ENCODE measurements at regions not wholly inside any gene's neighbourhood (a gene's known extent, or its start where the extent isn't known, plus 50 kb on each side); places are given as distances from the start of the nearest gene placed in this dataset.
"Not testable (repeated sequence)": the region's sequence is repeated elsewhere in the genome, so short reads cannot be mapped to it uniquely, and the experiment has no call there.

DNA sequence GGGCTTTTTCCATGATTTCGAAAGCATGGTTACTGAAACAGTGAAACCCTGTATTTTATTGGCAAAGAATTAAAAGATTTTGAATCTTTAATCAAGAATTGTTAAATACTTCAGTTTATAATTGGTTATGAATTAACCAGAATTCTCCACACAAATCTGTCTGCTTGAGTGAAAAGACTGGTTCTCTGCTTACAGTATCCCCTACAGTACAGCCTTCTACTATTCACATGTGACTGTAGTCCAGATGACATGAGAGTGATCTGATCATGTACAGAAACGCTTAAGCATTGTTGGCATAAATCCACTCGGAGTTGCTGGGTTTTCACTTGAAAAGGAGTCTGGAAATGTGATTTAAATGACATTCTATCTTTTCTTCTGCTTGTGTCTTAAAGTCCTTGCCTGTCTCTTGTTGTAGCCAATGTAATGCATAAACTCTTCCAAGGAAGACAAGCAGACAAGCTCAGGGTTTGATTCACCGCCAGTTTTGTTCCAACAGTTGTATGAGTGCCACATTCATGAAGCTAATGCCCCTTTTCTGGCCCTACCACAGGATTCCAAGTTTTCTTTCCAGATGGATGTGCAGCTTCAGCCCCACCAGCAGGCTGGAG, 222.0 kb upstream of the LRIG3 start:
- Histone ChIP-seq H3K4me1 (ENCODE audit: insufficient read depth, low read length) (no peaks in the 10 kb centered on the region), H3K4me3 (ENCODE audit: low read length) (no peak overlapping the region), H3K27me3 (ENCODE audit: insufficient read depth, low read length) (no peaks in the 10 kb centered on the region), H3K9me3 (ENCODE audit: low read depth, low read length) (no peaks in the 10 kb centered on the region)

DNA sequence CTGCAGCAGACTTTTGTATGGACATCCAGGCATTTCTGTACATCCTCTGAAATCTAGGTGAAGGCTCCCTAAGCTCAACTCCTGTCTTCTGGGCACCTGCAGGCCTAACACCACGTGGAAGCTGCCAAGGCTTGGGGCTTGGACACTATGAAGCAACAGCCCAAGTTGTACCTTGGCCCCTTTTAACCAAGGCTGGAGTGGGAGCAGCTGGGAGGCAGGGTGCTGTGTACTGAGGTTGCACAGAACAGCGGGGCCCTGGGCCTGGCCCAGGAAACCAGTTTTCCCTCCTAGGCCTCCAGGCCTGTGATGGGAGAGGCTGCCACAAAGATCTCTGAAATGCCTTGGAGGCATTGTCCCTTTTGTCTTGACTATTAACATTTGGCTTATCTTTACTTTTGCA, 214.4 kb upstream of the LRIG3 start:
- H3K4me1 ChIP-seq (ENCODE audit: insufficient read depth, low read length): no peaks in the 10 kb centered on the region
- H3K4me3 ChIP-seq (ENCODE audit: low read length): no peak overlapping the region
- no peaks in the 10 kb centered on the region for H3K27me3 ChIP-seq (ENCODE audit: insufficient read depth, low read length)
- no peaks in the 10 kb centered on the region for H3K9me3 ChIP-seq (ENCODE audit: low read depth, low read length)

DNA sequence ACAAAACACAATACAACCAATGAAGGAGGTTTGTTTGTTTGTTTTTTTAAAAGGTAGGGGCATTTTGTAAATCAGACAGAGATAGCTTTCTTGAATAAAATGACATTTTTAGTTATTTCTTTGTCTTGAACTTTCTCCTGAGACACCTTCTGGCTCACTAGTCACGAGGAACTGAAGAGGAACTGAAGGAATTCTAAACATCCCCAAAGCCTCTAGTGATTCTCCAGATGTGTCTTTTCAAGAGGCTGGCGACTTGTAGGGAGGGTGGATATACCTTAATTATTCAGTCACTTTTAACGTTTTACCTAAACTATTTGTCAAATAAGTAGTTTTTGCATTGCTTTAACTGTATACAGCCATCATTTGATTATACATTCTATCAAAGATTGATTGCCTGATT, 211.2 kb upstream of the LRIG3 start:
- no peaks in the 10 kb centered on the region for H3K27me3 ChIP-seq (ENCODE audit: insufficient read depth, low read length)
- H3K4me1 ChIP-seq (ENCODE audit: insufficient read depth, low read length): no peaks in the 10 kb centered on the region
- H3K9me3 ChIP-seq (ENCODE audit: low read depth, low read length): no peaks in the 10 kb centered on the region
- no peak overlapping the region for H3K4me3 ChIP-seq (ENCODE audit: low read length)

DNA sequence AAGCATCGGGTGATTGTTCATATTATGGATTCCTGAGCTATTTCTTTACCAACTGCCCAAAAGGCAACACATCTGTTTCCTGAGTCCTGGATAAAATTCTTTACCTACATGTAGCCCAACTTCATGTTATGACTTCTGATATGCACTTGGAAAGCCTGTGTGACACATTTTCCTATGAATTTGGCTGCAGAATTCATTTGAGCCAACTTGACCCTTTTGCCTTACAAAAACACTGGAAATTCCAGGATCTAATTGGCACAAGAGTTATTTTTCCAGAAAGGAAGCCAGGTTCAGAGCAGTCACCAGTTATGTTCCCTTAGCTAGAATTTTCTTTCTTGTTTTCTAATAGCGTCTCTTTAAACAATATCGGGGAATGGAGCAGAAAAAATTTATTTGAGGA, 202.5 kb upstream of the LRIG3 start:
- Histone ChIP-seq H3K27me3 (ENCODE audit: insufficient read depth, low read length) (no peaks in the 10 kb centered on the region), H3K4me1 (ENCODE audit: insufficient read depth, low read length) (no peaks in the 10 kb centered on the region), H3K9me3 (ENCODE audit: low read depth, low read length) (no peaks in the 10 kb centered on the region), H3K4me3 (ENCODE audit: low read length) (no peak overlapping the region)

DNA sequence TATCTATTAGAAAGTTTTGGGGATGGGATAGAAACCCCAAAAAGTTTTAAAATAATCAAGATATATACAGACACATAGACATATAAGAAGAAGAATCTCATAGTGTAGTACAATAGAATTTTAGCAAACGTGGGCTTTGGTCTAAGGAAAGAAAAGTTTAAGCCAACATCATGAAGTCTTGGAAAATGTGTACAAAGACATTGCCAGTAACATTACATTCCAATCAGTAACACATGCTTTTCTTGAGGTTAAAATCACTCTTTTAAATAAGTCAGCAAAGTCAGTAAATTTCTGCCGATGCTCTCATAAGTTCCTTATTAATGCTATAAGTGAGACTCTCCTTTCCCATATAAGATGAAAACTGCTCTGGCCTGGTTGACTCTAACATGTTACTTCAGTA, 201.1 kb upstream of the LRIG3 start:
- no peaks in the 10 kb centered on the region for H3K27me3 ChIP-seq (ENCODE audit: insufficient read depth, low read length)
- H3K4me1 ChIP-seq (ENCODE audit: insufficient read depth, low read length): no peaks in the 10 kb centered on the region
- H3K9me3 ChIP-seq (ENCODE audit: low read depth, low read length): no peaks in the 10 kb centered on the region
- H3K4me3 ChIP-seq (ENCODE audit: low read length): no peak overlapping the region

DNA sequence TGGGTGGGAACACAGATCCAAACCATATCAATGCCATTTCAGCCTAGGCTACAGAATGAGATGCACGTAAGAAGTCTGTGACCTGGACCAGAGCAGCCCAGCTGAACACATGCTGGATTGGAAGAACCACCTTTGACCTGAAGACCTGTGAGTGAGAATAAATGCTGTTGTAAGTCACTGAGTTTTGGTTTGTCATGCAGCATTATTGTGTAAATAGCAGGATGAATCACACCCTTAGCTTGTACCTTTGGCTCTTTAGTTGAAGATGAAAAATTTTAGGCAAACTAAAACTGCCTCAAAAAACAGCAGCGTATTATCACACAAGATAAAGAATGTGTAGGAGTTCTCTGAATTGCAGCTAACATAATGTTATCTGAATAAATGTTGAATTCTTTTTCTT, 199.4 kb upstream of the LRIG3 start:
- no peaks in the 10 kb centered on the region for H3K9me3 ChIP-seq (ENCODE audit: low read depth, low read length)
- no peaks in the 10 kb centered on the region for H3K4me1 ChIP-seq (ENCODE audit: insufficient read depth, low read length)
- H3K4me3 ChIP-seq (ENCODE audit: low read length): no peak overlapping the region
- H3K27me3 ChIP-seq (ENCODE audit: insufficient read depth, low read length): no peaks in the 10 kb centered on the region

DNA sequence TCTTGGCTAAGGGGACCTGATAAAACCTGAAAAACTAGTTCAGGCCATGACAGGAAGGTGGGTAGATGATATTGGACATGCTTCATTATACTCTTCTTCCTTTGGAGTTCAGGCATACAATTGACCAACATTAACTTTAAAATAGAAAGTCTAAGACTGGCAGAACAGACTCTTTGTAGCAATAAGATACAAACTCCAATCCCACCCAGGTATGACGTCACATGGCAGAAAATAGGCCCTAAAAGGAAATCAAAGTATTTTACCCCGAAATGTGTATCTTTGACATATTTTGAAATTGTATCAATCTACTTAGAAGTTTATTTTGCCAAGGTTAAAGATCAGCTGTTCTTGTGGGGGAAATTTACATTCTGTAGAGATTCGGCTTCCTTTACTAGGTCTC, 198.1 kb upstream of the LRIG3 start:
- Histone ChIP-seq H3K27me3 (ENCODE audit: insufficient read depth, low read length) (no peaks in the 10 kb centered on the region), H3K4me1 (ENCODE audit: insufficient read depth, low read length) (no peaks in the 10 kb centered on the region), H3K4me3 (ENCODE audit: low read length) (no peak overlapping the region), H3K9me3 (ENCODE audit: low read depth, low read length) (no peaks in the 10 kb centered on the region)

DNA sequence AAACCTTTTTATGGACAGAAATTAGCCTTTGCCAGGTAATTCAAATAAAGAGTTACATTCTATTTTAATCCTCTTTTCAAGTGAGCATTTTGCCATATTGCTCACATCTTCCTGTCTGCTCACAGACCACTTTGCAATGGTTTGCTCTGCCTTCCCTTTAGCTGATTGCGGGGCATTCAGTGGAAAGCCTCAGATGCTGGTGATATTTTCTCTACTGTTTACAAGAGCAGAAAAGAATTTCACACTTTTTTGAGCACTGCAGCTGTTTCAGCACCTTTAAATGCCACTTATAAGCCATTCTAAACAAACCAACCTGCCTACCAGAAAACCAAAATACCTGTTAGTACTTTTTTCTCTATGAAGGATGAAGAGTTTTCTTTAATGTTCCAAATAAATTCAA, 195.7 kb upstream of the LRIG3 start:
- Histone ChIP-seq H3K9me3 (ENCODE audit: low read depth, low read length) (no peaks in the 10 kb centered on the region), H3K27me3 (ENCODE audit: insufficient read depth, low read length) (no peaks in the 10 kb centered on the region), H3K4me1 (ENCODE audit: insufficient read depth, low read length) (no peaks in the 10 kb centered on the region), H3K4me3 (ENCODE audit: low read length) (no peak overlapping the region)

DNA sequence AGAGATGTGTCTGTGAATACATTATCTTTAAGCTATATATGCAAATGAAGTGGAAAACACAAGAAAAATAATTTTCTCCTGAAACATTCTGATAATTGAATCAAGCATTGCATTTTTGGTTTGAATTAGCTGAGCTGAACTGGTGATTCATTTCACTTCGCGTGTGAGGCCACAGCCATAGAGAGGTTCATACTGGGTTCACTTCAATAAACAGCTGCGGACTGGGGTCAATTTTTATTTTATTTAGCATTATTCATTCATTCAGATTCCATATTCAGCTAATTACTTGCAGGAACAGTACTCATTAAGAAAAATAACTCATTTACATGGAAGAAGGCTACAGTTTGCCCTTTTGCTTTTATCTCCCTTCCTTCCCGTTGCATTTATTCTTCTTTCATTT, 195.2 kb upstream of the LRIG3 start:
- H3K9me3 ChIP-seq (ENCODE audit: low read depth, low read length): no peaks in the 10 kb centered on the region
- no peak overlapping the region for H3K4me3 ChIP-seq (ENCODE audit: low read length)

DNA sequence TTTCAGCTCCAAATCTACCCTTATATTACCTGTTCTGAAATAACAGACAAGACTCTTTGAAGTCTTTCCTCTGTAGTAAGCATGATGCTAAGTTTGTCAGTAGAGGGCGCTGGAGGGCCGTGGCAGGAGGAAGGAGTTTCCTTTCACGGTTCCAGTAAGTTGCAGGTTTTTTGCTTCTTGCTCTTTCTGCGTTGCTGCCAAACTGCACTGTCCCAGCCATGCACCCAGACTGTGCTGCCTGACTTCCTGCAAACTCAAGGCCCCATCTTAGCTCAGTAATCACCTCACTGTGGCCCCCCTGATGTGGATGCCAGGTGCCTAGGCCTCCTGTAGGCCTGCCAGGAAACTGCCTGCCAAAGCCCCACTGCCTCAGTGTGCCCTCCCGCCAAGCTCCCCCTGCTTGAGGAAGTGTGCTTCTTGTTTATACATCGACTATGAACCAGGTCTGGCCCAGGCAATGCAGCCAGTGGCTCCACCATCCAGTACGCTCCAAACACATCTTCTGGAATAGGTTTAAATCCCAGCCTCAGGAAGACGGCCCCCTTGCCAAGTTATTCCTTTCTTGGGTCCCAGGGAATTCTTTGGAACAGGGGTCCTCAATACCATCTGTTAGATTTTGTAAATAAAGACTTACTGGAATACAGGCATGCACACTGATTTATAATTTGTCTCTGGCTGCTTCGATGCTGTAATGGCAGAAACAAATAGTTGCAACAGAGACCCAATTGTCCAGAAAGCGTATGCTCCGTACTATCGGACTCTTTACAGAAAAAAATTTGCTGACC, 193.7 kb upstream of the LRIG3 start:
- Histone ChIP-seq H3K27me3 (ENCODE audit: insufficient read depth, low read length) (no peaks in the 10 kb centered on the region), H3K4me3 (ENCODE audit: low read length) (no peak overlapping the region), H3K4me1 (ENCODE audit: insufficient read depth, low read length) (no peaks in the 10 kb centered on the region), H3K9me3 (ENCODE audit: low read depth, low read length) (no peaks in the 10 kb centered on the region)

More for the DNA sequence above, 195.2 kb upstream of the LRIG3 start:
- no peaks in the 10 kb centered on the region for H3K27me3 ChIP-seq (ENCODE audit: insufficient read depth, low read length)
- no peaks in the 10 kb centered on the region for H3K4me1 ChIP-seq (ENCODE audit: insufficient read depth, low read length)

DNA sequence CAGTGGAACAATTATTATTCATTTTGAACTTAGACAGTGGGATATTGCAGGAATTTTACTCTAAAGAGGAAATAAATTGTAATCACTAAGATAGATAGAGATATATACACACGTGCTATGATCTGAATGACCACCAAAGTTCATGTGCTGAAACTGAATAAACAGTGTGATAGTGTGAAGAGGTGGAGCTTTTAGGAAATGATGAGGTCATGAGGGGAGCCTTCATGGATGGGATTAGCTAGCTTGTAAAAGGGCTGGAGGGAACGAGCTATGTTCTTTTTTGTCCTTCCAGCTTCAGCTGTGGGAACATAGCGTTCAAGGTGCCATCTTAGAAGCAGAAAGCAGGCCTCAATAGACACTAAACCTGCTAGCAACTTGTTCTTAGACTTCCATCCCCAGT, 191.5 kb upstream of the LRIG3 start:
- no peaks in the 10 kb centered on the region for H3K4me1 ChIP-seq (ENCODE audit: insufficient read depth, low read length)
- no peaks in the 10 kb centered on the region for H3K9me3 ChIP-seq (ENCODE audit: low read depth, low read length)
- H3K27me3 ChIP-seq (ENCODE audit: insufficient read depth, low read length): no peaks in the 10 kb centered on the region
- no peak overlapping the region for H3K4me3 ChIP-seq (ENCODE audit: low read length)

DNA sequence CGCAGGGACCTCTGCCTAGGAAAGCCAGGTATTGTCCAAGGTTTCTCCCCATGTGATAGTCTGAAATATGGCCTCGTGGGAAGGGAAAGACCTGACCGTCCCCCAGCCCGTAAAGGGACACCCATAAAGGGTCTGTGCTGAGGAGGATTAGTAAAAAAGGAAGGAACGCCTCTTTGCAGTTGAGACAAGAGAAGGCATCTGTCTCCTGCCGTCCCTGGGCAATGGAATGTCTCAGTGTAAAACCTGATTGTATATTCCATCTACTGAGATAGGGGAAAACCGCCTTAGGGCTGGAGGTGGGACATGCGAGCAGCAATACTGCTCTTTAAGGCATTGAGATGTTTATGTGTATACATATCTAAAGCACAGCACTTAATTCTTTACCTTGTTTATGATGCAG, 188.2 kb upstream of the LRIG3 start:
- H3K27me3 ChIP-seq (ENCODE audit: insufficient read depth, low read length); H3K9me3 ChIP-seq (ENCODE audit: low read depth, low read length); H3K4me1 ChIP-seq (ENCODE audit: insufficient read depth, low read length); H3K4me3 ChIP-seq (ENCODE audit: low read length): not testable (repeated sequence)

DNA sequence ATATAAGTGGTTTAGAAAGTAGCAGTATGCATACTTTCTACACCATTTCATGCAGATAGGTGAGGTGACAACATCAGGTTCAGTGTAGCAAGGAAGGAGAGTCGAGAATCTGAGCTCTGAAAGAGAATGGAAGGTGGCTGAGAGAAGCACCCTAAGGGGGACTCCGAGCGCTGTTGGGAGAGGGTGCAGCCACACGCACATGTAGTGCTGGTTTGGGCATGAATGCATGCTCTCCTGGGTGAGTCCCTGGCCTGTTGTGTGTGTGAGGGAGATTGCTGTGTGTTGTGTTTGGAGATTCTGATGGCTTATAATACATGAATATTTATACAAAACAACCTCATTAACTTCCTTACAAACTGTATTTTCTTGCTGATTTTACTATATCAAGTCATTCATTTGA, 180.3 kb upstream of the LRIG3 start:
- Histone ChIP-seq H3K4me3 (ENCODE audit: low read length) (no peak overlapping the region), H3K4me1 (ENCODE audit: insufficient read depth, low read length) (no peaks in the 10 kb centered on the region), H3K27me3 (ENCODE audit: insufficient read depth, low read length) (no peaks in the 10 kb centered on the region), H3K9me3 (ENCODE audit: low read depth, low read length) (no peaks in the 10 kb centered on the region)

DNA sequence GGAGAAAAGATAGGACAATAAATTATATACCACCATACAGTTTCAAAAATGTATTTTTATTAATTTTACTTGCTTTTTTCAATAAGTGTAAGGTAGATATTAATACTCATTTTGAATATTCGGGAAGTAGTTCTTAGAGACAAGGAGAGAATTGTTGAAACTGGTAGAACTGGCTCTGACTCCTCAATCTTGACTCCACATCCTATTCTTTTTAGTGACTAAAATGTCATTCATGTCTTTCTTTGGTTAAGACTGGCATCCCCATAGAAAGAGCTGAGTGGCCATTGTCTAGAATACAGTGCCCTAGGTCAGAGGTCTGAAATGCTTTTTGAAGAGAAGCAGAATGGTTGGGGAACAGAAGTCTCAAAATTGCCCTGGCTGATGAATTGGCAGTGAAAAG, 177.6 kb upstream of the LRIG3 start:
- Histone ChIP-seq H3K9me3 (ENCODE audit: low read depth, low read length) (no peaks in the 10 kb centered on the region), H3K27me3 (ENCODE audit: insufficient read depth, low read length) (no peaks in the 10 kb centered on the region), H3K4me1 (ENCODE audit: insufficient read depth, low read length) (no peaks in the 10 kb centered on the region), H3K4me3 (ENCODE audit: low read length) (no peak overlapping the region)

DNA sequence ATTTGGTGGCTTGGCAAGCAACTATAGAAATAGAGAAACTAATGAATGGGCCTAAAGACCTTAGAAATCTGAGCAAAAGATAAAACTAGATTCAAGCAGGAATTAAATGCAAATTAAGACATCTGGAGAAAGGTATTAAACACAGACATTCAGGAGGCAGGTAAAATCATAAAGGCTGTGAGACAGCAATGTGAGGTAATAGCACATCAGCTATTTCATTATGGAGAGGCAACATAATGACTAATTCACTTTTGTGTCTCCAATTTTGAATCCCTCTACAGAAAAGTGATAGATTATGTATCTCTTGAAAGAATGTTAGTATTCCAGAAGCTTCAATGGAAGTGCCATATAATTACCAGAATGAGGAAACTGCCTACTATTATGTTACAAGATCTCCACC, 175.9 kb upstream of the LRIG3 start:
- H3K4me3 ChIP-seq (ENCODE audit: low read length): no peak overlapping the region
- no peaks in the 10 kb centered on the region for H3K27me3 ChIP-seq (ENCODE audit: insufficient read depth, low read length)
- H3K4me1 ChIP-seq (ENCODE audit: insufficient read depth, low read length): no peaks in the 10 kb centered on the region
- H3K9me3 ChIP-seq (ENCODE audit: low read depth, low read length): no peaks in the 10 kb centered on the region

DNA sequence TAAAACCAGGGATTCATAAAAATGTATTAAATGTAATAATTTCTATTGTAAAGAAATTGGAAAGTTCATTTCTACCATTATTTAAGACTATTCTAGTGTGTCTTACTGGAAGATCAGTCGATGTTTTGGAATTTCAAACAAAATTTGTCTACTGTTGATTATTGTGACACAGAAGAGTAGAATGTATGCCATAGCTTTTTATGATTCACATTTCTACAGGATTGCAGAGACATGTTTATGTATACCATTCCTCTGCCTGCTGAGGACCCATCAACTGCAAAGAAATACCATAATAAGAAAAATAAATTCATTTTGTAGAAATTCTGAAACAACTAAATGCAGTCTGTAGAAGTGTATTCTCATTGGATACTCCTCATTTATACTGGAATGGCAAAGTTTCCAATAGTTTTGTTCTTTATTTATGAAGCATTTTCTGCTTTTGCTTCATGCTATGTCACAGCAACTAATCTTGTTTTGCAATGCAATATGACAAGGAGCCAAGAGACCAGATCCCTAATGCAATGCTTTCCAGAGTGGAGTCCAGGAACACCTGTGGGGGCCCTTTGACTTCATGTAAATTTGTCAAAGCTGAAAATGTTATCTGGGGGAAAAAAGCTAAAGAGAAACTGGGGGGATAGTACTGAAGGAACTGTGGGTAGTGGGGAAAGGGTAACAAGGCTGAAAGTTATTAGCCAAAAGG, 172.9 kb upstream of the LRIG3 start:
- no peaks in the 10 kb centered on the region for H3K27me3 ChIP-seq (ENCODE audit: insufficient read depth, low read length)
- no peaks in the 10 kb centered on the region for H3K9me3 ChIP-seq (ENCODE audit: low read depth, low read length)
- no peak overlapping the region for H3K4me3 ChIP-seq (ENCODE audit: low read length)
- H3K4me1 ChIP-seq (ENCODE audit: insufficient read depth, low read length): no peaks in the 10 kb centered on the region
